ENCODE measurements at regions not wholly inside any gene's neighbourhood (a gene's known extent, or its start where the extent isn't known, plus 50 kb on each side); places are given as distances from the start of the nearest gene placed in this dataset.

DNA sequence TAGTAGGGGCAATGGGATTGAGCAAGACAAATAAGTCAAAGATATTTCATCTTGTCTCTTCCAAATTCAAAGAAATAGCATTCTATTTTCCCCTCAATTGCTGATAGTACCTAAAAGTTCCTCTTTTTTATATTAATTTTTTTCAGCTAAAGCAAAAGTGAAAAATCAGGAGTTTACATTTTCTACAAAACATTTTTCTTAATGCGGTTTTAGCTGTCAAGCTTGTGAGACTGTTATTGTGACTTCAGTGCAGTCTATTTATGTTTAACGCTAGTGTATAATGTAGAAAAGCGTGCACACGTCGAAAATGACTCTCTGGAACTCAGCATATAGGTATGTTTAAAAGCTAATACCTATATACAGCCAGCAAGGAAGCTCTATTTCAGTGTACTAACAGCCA, 119.8 kb downstream of the BTBD3 start:
- Mint-ChIP-seq H3K36me3 (ENCODE audit: unreplicated experiment) (no peaks in the 10 kb centered on the region), H3K9me3 (ENCODE audit: unreplicated experiment) (no peaks in the 10 kb centered on the region), H3K4me1 (ENCODE audit: low read depth, unreplicated experiment) (no peaks in the 10 kb centered on the region), H3K4me3 (ENCODE audit: unreplicated experiment) (no peak overlapping the region), H3K27me3 (ENCODE audit: unreplicated experiment) (no peaks in the 10 kb centered on the region), H3K27ac (ENCODE audit: unreplicated experiment) (no peak overlapping the region)
- DNase-seq = no peak
- TF ChIP-seq, protein P1, sequence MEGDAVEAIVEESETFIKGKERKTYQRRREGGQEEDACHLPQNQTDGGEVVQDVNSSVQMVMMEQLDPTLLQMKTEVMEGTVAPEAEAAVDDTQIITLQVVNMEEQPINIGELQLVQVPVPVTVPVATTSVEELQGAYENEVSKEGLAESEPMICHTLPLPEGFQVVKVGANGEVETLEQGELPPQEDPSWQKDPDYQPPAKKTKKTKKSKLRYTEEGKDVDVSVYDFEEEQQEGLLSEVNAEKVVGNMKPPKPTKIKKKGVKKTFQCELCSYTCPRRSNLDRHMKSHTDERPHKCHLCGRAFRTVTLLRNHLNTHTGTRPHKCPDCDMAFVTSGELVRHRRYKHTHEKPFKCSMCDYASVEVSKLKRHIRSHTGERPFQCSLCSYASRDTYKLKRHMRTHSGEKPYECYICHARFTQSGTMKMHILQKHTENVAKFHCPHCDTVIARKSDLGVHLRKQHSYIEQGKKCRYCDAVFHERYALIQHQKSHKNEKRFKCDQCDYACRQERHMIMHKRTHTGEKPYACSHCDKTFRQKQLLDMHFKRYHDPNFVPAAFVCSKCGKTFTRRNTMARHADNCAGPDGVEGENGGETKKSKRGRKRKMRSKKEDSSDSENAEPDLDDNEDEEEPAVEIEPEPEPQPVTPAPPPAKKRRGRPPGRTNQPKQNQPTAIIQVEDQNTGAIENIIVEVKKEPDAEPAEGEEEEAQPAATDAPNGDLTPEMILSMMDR (IDR thresholded peaks at IDR 0.05; ENCODE audit: partially characterized antibody, unreplicated experiment) = no peak

DNA sequence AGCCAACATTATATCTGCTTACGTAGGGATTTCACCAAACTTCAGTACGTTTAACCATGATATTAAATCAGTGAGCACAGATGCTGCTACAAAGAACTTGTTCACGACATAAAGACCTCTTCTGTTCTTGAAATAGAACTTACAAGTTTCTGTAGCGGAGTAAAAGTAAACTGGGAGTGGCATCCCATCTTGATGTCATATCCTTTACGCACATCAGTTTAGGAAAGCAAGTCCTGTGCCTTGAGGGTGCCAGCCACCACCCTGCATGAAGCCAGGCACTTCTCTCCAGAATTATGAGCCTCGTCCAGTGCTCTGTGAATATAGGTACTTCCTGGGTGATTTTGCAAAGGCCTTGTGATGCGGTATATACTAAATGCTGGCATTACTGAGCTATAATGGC, 122.6 kb downstream of the BTBD3 start:
- no peaks in the 10 kb centered on the region for H3K27me3 Mint-ChIP-seq (ENCODE audit: unreplicated experiment)
- H3K9me3 Mint-ChIP-seq (ENCODE audit: unreplicated experiment) = no peaks in the 10 kb centered on the region
- DNase-seq = no peak
- H3K4me3 Mint-ChIP-seq (ENCODE audit: unreplicated experiment) = no peak overlapping the region
- TF ChIP-seq, protein P1 (IDR thresholded peaks at IDR 0.05; ENCODE audit: partially characterized antibody, unreplicated experiment) = no peak
- H3K36me3 Mint-ChIP-seq (ENCODE audit: unreplicated experiment) = no peaks in the 10 kb centered on the region
- H3K27ac Mint-ChIP-seq (ENCODE audit: unreplicated experiment) = no peak overlapping the region
- H3K4me1 Mint-ChIP-seq (ENCODE audit: low read depth, unreplicated experiment) = no peaks in the 10 kb centered on the region

DNA sequence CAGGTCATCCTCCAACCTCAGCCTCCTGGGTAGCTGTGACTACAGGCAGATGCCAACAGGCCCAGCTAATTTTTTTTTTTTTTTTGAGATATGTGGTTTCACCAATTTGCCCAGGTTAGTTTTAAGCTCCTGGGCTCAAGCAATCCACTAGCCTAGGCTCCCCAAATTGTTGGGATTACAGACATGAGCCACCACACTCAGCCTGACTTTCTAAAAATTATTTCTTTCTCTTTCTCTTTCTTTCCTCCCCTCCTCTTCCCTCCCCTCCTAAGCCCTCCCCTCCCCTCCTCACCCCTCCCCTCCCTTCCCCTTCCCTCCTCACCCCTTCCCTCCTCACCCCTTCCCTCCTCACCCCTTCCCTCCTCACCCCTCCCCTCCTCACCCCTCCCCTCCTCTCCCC, 127.3 kb downstream of the BTBD3 start:
- H3K4me1 Mint-ChIP-seq (ENCODE audit: low read depth, unreplicated experiment) = no peaks in the 10 kb centered on the region
- no peak overlapping the region for H3K27ac Mint-ChIP-seq (ENCODE audit: unreplicated experiment)
- TF ChIP-seq, protein P1 (IDR thresholded peaks at IDR 0.05; ENCODE audit: partially characterized antibody, unreplicated experiment) = no peak

DNA sequence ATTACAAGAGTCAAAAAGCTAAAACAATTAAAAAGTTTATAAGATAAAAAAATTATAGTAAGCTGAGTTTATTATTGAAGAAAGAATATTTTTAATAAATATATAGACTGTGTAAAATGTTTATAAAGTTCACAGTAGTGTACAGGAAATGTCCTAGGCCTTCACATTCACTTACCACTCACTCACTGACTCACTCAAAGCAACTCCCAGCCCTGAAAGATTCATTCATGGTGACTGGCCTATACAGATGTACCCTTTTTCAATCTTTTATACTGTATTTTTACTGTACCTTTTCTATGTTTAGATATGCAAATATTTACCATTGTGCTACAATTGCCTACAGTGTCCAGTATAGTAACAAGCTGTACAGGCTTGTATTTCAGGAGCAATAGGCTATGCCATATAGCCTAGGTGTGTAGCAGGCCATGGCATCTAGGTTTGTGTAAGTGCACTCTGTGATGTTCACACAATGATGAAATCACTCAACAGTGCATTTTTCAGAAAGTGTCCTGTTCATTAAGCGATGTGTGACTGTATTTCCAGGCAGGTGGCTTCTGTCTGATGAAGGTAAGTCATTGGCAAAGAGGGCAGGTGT, 130.2 kb downstream of the BTBD3 start:
- peaks cover 3% of the 10 kb centered on the region for H3K4me1 Mint-ChIP-seq (ENCODE audit: low read depth, unreplicated experiment)
- no peak for DNase-seq
- H3K4me3 Mint-ChIP-seq (ENCODE audit: unreplicated experiment) = no peak overlapping the region
- no peaks in the 10 kb centered on the region for H3K9me3 Mint-ChIP-seq (ENCODE audit: unreplicated experiment)
- TF ChIP-seq, protein P1 (IDR thresholded peaks at IDR 0.05; ENCODE audit: partially characterized antibody, unreplicated experiment) = no peak
- no peak overlapping the region for H3K27ac Mint-ChIP-seq (ENCODE audit: unreplicated experiment)
- H3K36me3 Mint-ChIP-seq (ENCODE audit: unreplicated experiment) = no peaks in the 10 kb centered on the region
- peaks cover 4% of the 10 kb centered on the region for H3K27me3 Mint-ChIP-seq (ENCODE audit: unreplicated experiment)

More for the DNA sequence above, 127.3 kb downstream of the BTBD3 start:
- no peaks in the 10 kb centered on the region for H3K36me3 Mint-ChIP-seq (ENCODE audit: unreplicated experiment)
- H3K27me3 Mint-ChIP-seq (ENCODE audit: unreplicated experiment) = peaks cover 2% of the 10 kb centered on the region
- no peaks in the 10 kb centered on the region for H3K9me3 Mint-ChIP-seq (ENCODE audit: unreplicated experiment)
- H3K4me3 Mint-ChIP-seq (ENCODE audit: unreplicated experiment) = no peak overlapping the region
- no peak for DNase-seq

DNA sequence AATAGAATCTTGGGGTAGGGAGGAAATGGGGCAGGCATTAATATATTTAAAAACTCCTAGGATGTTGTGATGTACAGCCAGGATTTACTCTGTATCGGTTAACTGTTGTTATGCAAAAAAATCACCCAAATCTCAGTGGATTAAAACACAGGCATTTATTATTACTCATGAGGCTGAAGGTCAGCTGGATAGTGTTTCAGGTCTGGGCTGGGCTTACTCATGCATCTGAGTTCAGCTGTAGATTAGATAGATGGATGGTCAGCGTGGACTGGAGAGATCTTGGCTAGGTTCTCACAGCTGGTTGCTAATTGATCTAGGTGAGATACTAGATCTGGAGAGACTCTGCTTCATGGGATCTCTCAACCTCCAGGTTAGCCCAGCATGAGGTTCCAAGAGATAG, 131.4 kb downstream of the BTBD3 start:
- Mint-ChIP-seq H3K27me3 (ENCODE audit: unreplicated experiment) (peaks cover 4% of the 10 kb centered on the region), H3K27ac (ENCODE audit: unreplicated experiment) (no peak overlapping the region), H3K4me3 (ENCODE audit: unreplicated experiment) (no peak overlapping the region), H3K4me1 (ENCODE audit: low read depth, unreplicated experiment) (peaks cover 3% of the 10 kb centered on the region), H3K9me3 (ENCODE audit: unreplicated experiment) (no peaks in the 10 kb centered on the region), H3K36me3 (ENCODE audit: unreplicated experiment) (no peaks in the 10 kb centered on the region)
- no peak for DNase-seq
- TF ChIP-seq, protein P1 (IDR thresholded peaks at IDR 0.05; ENCODE audit: partially characterized antibody, unreplicated experiment) = no peak
